GM12872 (cell line): ENCODE measurements at regions not wholly inside any gene's neighbourhood (a gene's known extent, or its start where the extent isn't known, plus 50 kb on each side); places are given as distances from the start of the nearest gene placed in this dataset.

Experiments used
- CTCF ChIP-seq: IDR thresholded peaks from 3 replicates; pipeline ENCODE4 v1.5.1; 2011; ENCODE audit warnings: low read depth, mild to moderate bottlenecking, low read length, moderate library complexity; ENCODE audit not compliant: insufficient read depth

- TF ChIP-seq CTCF: peak; percentile 11; the same call in 1 of the 3 replicates
These were observed 121.9 kb downstream of the MAB21L3 start for GRCh38 chr1:116232989-116233514.

GRCh38 chr1:116234429-116234828 is 123.2 kb downstream of the MAB21L3 start:
- no peak for TF ChIP-seq CTCF

GRCh38 chr1:116239916-116240315 is 128.7 kb downstream of the MAB21L3 start:
- TF ChIP-seq CTCF: no peak

- TF ChIP-seq CTCF: no peak
These were observed 130.3 kb upstream of the ATP1A1 start for GRCh38 chr1:116242741-116243140.

- no peak for TF ChIP-seq CTCF
These were observed 129.6 kb upstream of the ATP1A1 start for GRCh38 chr1:116243333-116244054.

GRCh38 chr1:116246174-116246573 is 126.9 kb upstream of the ATP1A1 start:
- no peak for TF ChIP-seq CTCF

- TF ChIP-seq CTCF: no peak
These were observed 120.8 kb upstream of the ATP1A1 start for GRCh38 chr1:116252271-116252670.
